HL-60 (cell line): ENCODE measurements at regions not wholly inside any gene's neighbourhood (a gene's known extent, or its start where the extent isn't known, plus 50 kb on each side); places are given as distances from the start of the nearest gene placed in this dataset.
"Not testable (repeated sequence)": the region's sequence is repeated elsewhere in the genome, so short reads cannot be mapped to it uniquely, and the experiment has no call there.

Experiments used
- DNase-seq, 2 experiments: peaks; one replicate each; pipeline ENCODE4 v3.0.0-alpha.2; 2010 to 2020; ENCODE audit warnings: low read depth in 1 of 2, low spot score in 1 of 2
- H3K27ac ChIP-seq: fragments of 250-450 bp; sonication (Bioruptor Pico); replicated peaks from 2 replicates; pipeline ENCODE4 v1.5.1; 2020; ENCODE audit warnings: mild to moderate bottlenecking, moderate library complexity
- H3K27me3 ChIP-seq: fragments of 250-450 bp; sonication (Bioruptor Pico); 2 replicates; pipeline ENCODE4 v1.5.1; 2021; ENCODE audit warnings: mild to moderate bottlenecking, moderate library complexity; ENCODE audit not compliant: insufficient read depth, poor library complexity, severe bottlenecking
- H3K4me3 ChIP-seq: replicated peaks from 2 replicates; pipeline ENCODE4 v1.5.1; 2011; ENCODE audit warnings: mild to moderate bottlenecking, control low read depth, low read length; ENCODE audit not compliant: insufficient read depth
- CTCF ChIP-seq: IDR thresholded peaks from one replicate; pipeline ENCODE4 v1.5.1; 2011; ENCODE audit warnings: low read length, control low read depth, inconsistent platforms; ENCODE audit not compliant: insufficient read depth
- GABPA ChIP-seq: IDR thresholded peaks from 2 replicates; pipeline ENCODE4 v1.6.1; 2012; ENCODE audit warnings: low read depth
- POLR2AphosphoS5 ChIP-seq: IDR thresholded peaks from 2 replicates; pipeline ENCODE4 v1.6.1; 2012; ENCODE audit warnings: low read depth
- REST ChIP-seq: IDR thresholded peaks from 2 replicates; pipeline ENCODE4 v1.6.1; 2012; ENCODE audit warnings: low read depth; ENCODE audit not compliant: insufficient replicate concordance
- SPI1 ChIP-seq: IDR thresholded peaks from 2 replicates; pipeline ENCODE4 v1.6.1; 2012; ENCODE audit warnings: low read depth, mild to moderate bottlenecking, borderline replicate concordance

DNA sequence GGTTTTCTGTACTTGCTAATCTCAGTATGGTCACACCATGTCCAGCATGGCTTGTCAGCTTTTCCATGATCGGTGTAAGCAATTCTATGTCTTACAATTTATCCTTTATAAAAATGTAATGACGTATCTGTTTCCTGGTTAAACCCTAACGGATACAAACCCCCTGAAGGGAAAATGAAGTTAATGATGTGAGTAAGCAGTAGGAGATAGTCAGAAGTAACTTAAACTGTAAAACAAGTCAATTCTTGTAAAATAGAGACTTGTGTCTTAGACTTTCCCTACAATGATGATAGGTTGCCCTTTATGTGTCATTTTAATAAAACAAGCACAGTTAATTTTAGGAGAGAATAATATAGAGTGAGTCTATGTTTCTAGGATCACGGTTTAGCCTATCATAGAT lies 1365.9 kb upstream of the SLC39A10 start:
- no peaks in the 10 kb centered on the region for H3K27me3 ChIP-seq
- TF ChIP-seq REST (no peak), CTCF (no peak), POLR2AphosphoS5 (no peak), SPI1 (no peak), GABPA (no peak)
- no peak overlapping the region for H3K27ac ChIP-seq
- DNase-seq = no peak
- H3K4me3 ChIP-seq = no peak overlapping the region

DNA sequence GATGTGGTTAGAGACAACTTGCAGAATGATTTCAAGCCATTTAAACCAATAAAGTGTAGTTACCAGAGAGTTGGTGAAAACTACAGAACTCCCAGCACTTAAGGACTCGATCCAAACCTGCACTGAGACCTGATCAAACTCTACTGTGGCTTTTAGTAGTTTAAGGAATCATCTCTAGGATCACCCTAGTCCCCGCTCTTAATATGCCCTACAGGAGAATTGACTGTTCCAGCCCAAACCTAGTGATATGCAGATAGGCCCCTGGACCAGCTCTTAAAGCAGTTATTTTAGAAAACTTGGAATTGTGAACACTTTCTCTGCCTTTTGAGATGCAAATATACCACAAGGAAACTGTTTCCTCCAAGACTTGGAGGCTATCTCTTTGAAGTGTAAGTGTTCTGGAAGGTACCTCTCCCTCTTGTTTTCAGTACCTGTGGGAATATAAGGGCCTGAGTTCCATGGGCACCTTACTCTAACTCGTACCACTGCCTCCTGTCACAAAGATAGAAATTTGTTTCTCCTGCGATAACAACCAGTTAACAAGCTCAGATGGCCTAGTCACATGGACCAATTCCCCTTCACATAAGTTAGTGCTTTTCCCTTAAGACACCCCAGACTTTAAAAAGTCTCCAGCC lies 1367.2 kb upstream of the SLC39A10 start:
- no peak for DNase-seq
- Histone ChIP-seq H3K27me3 (no peaks in the 10 kb centered on the region), H3K4me3 (no peak overlapping the region), H3K27ac (no peak overlapping the region)
- no peak for TF ChIP-seq GABPA
- TF ChIP-seq SPI1 = no peak
- no peak for TF ChIP-seq REST
- TF ChIP-seq POLR2AphosphoS5 = no peak
- TF ChIP-seq CTCF = no peak

DNA sequence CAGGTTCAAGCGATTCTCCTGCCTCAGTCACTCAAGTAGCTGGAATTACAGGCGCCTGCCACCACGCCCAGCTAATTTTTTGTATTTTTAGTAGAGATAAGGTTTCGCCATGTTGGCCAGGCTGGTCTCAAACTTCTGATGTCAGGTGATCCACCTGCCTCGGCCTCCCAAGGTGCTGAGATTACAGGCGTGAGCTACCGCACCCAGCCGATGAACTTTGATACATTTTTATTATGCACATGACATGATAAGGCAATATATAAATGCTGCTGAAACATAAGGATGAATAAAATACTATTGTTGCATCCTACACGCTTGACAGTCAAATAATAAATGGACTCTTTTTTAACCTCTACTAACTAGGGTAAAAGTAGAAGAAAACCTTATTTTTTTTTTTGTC lies 1380.4 kb upstream of the SLC39A10 start:
- DNase-seq, H3K27ac ChIP-seq, H3K4me3 ChIP-seq, H3K27me3 ChIP-seq: not testable (repeated sequence)

GRCh38 chr2:194271293-194271961 lies 1385.6 kb upstream of the SLC39A10 start:
- DNase-seq = no peak
- Histone ChIP-seq H3K27me3 (no peaks in the 10 kb centered on the region), H3K27ac (no peak overlapping the region), H3K4me3 (no peak overlapping the region)
- TF ChIP-seq POLR2AphosphoS5 (no peak), SPI1 (no peak), REST (no peak), GABPA (no peak), CTCF (no peak)
